GM23248 (cell line): ENCODE measurements at regions not wholly inside any gene's neighbourhood (a gene's known extent, or its start where the extent isn't known, plus 50 kb on each side); places are given as distances from the start of the nearest gene placed in this dataset.

ENCODE experiments used
- DNase-seq: peaks from one replicate; pipeline ENCODE4 v3.0.0-alpha.2; 2015
- H2AFZ ChIP-seq: fragments of 200-600 bp; sonication (generic); 2 replicates; pipeline ENCODE4 v1.6.1; 2016; ENCODE audit warnings: antibody characterized with exemption
- H3F3A ChIP-seq: fragments of 200-600 bp; sonication (generic); 2 replicates; pipeline ENCODE4 v1.6.1; 2016; ENCODE audit warnings: mild to moderate bottlenecking, antibody characterized with exemption, mixed run types; ENCODE audit not compliant: insufficient read depth
- H3K27ac ChIP-seq: fragments of 200-600 bp; sonication (generic); 2 replicates; pipeline ENCODE4 v1.5.1; 2016; ENCODE audit warnings: mild to moderate bottlenecking
- H3K27me3 ChIP-seq: fragments of 200-600 bp; sonication (generic); replicated peaks from 2 replicates; pipeline ENCODE4 v1.6.1; 2016; ENCODE audit warnings: mild to moderate bottlenecking; ENCODE audit not compliant: insufficient read depth
- H3K36me3 ChIP-seq: fragments of 200-600 bp; sonication (generic); 2 replicates; pipeline ENCODE4 v1.6.1; 2016; ENCODE audit warnings: low read depth, mild to moderate bottlenecking
- H3K4me1 ChIP-seq: fragments of 200-600 bp; sonication (generic); 2 replicates; pipeline ENCODE4 v1.6.1; 2016; ENCODE audit warnings: mild to moderate bottlenecking; ENCODE audit not compliant: insufficient read depth
- H3K4me2 ChIP-seq: fragments of 200-600 bp; sonication (generic); one replicate; pipeline ENCODE4 v1.6.1; 2016; ENCODE audit warnings: mild to moderate bottlenecking; ENCODE audit not compliant: unreplicated experiment
- H3K4me3 ChIP-seq: fragments of 200-600 bp; sonication (generic); 2 replicates; pipeline ENCODE4 v1.5.1; 2016; ENCODE audit warnings: mild to moderate bottlenecking
- H3K79me2 ChIP-seq: fragments of 200-600 bp; sonication (generic); 2 replicates; pipeline ENCODE4 v1.6.1; 2016; ENCODE audit warnings: mild to moderate bottlenecking; ENCODE audit not compliant: insufficient read depth
- H3K9ac ChIP-seq: fragments of 200-600 bp; sonication (generic); 2 replicates; pipeline ENCODE4 v1.6.1; 2016; ENCODE audit warnings: mild to moderate bottlenecking
- H3K9me2 ChIP-seq: fragments of 200-600 bp; sonication (generic); 2 replicates; pipeline ENCODE4 v1.6.1; 2016; ENCODE audit warnings: mixed run types, mild to moderate bottlenecking, moderate library complexity; ENCODE audit not compliant: insufficient read depth
- H3K9me3 ChIP-seq: fragments of 200-600 bp; sonication (generic); one replicate; pipeline ENCODE4 v1.6.1; 2017; ENCODE audit warnings: low read depth
- H4K20me1 ChIP-seq: fragments of 200-600 bp; sonication (generic); 2 replicates; pipeline ENCODE4 v1.6.0; 2016; ENCODE audit not compliant: insufficient read depth
- EZH2 ChIP-seq: fragments of 200-600 bp; sonication (generic); IDR thresholded peaks from 2 replicates; pipeline ENCODE4 v1.6.1; 2018; ENCODE audit warnings: antibody characterized with exemption, mild to moderate bottlenecking; ENCODE audit not compliant: insufficient read depth, poor library complexity, severe bottlenecking
- EZH2phosphoT487 ChIP-seq: fragments of 200-600 bp; sonication (generic); IDR thresholded peaks from 2 replicates; pipeline ENCODE4 v1.6.1; 2018; ENCODE audit warnings: antibody characterized with exemption, moderate library complexity, mild to moderate bottlenecking, low read depth; ENCODE audit not compliant: insufficient read depth
- WGBS, 2 experiments: methylation state at CpG; one replicate each; pipeline ENCODE4 v1.1.6; 2015 to 2017; ENCODE audit warnings: low lambda C conversion rate in 2 of 2, low coverage in 1 of 2; ENCODE audit errors: missing lambda C conversion rate in 2 of 2; 5-methylcytosine and 5-hydroxymethylcytosine counted together
- in situ Hi-C: fragments of 300-500 bp; cut with MboI; formaldehyde crosslinking; loops from 2 replicates; pipeline ENCODE4 v1.15.0; 2020

GRCh38 chr11:80284946-80285785 is 844.3 kb upstream of the TENM4 start:
- in situ Hi-C loops: no loop called here
- no peak overlapping the region for H3K9ac ChIP-seq
- no peak overlapping the region for H3K4me3 ChIP-seq
- H3K36me3 ChIP-seq: no peaks in the 10 kb centered on the region
- no peak overlapping the region for H3K4me2 ChIP-seq
- H3K9me2 ChIP-seq: no peaks in the 10 kb centered on the region
- no peaks in the 10 kb centered on the region for H3F3A ChIP-seq
- no peaks in the 10 kb centered on the region for H3K27me3 ChIP-seq
- DNase-seq: no peak
- no peak overlapping the region for H2AFZ ChIP-seq
- no peaks in the 10 kb centered on the region for H3K4me1 ChIP-seq
- no peaks in the 10 kb centered on the region for H3K79me2 ChIP-seq
- no peaks in the 10 kb centered on the region for H3K9me3 ChIP-seq
- WGBS, 2 experiments: 9 to 14% methylated on average over 3 of the region's 3 CpGs
- no peak overlapping the region for H3K27ac ChIP-seq
- TF ChIP-seq EZH2phosphoT487 (no peak), EZH2 (no peak)
- H4K20me1 ChIP-seq: no peaks in the 10 kb centered on the region

- Histone ChIP-seq H3K27me3 (no peaks in the 10 kb centered on the region), H3K9me2 (no peaks in the 10 kb centered on the region), H3K27ac (no peak overlapping the region), H3K36me3 (no peaks in the 10 kb centered on the region), H2AFZ (no peak overlapping the region), H3K9me3 (no peaks in the 10 kb centered on the region), H3K79me2 (no peaks in the 10 kb centered on the region), H3K4me2 (no peak overlapping the region), H3K4me1 (no peaks in the 10 kb centered on the region), H3F3A (no peaks in the 10 kb centered on the region), H4K20me1 (no peaks in the 10 kb centered on the region), H3K9ac (no peak overlapping the region), H3K4me3 (no peak overlapping the region)
- whole genome bisulfite sequencing, 2 experiments: 20% methylated on average over 2 of the region's 2 CpGs
- in situ Hi-C loops: no loop called here
- TF ChIP-seq EZH2 (no peak), EZH2phosphoT487 (no peak)
- DNase-seq: no peak
These were observed 841.8 kb upstream of the TENM4 start for GRCh38 chr11:80282643-80283042.

GRCh38 chr11:80281194-80281593 is 840.4 kb upstream of the TENM4 start:
- H3K36me3 ChIP-seq: no peaks in the 10 kb centered on the region
- no peak for TF ChIP-seq EZH2
- TF ChIP-seq EZH2phosphoT487: no peak
- WGBS, 2 experiments: 0% methylated on average over 1 of the region's 1 CpG
- H3K79me2 ChIP-seq: no peaks in the 10 kb centered on the region
- no peaks in the 10 kb centered on the region for H3K9me3 ChIP-seq
- no peaks in the 10 kb centered on the region for H3K27me3 ChIP-seq
- DNase-seq: no peak
- H3K9ac ChIP-seq: no peak overlapping the region
- no peaks in the 10 kb centered on the region for H4K20me1 ChIP-seq
- no peak overlapping the region for H3K4me2 ChIP-seq
- no peak overlapping the region for H3K27ac ChIP-seq
- no peaks in the 10 kb centered on the region for H3K4me1 ChIP-seq
- no peaks in the 10 kb centered on the region for H3K9me2 ChIP-seq
- H3K4me3 ChIP-seq: no peak overlapping the region
- no peak overlapping the region for H2AFZ ChIP-seq
- in situ Hi-C loops: no loop called here
- no peaks in the 10 kb centered on the region for H3F3A ChIP-seq

- H3K36me3 ChIP-seq: no peaks in the 10 kb centered on the region
- 1 to 6% methylated on average over 3 of the region's 3 CpGs for WGBS, 2 experiments
- TF ChIP-seq EZH2 (no peak), EZH2phosphoT487 (no peak)
- no peak overlapping the region for H3K9ac ChIP-seq
- H3K4me3 ChIP-seq: no peak overlapping the region
- H3F3A ChIP-seq: no peaks in the 10 kb centered on the region
- no peaks in the 10 kb centered on the region for H3K27me3 ChIP-seq
- H3K4me2 ChIP-seq: no peak overlapping the region
- no peaks in the 10 kb centered on the region for H3K9me3 ChIP-seq
- no peaks in the 10 kb centered on the region for H3K9me2 ChIP-seq
- no peaks in the 10 kb centered on the region for H3K4me1 ChIP-seq
- no peak overlapping the region for H2AFZ ChIP-seq
- no peaks in the 10 kb centered on the region for H4K20me1 ChIP-seq
- no peak for DNase-seq
- no peaks in the 10 kb centered on the region for H3K79me2 ChIP-seq
- H3K27ac ChIP-seq: no peak overlapping the region
- in situ Hi-C loops: no loop called here
These were observed 839.9 kb upstream of the TENM4 start for GRCh38 chr11:80280737-80281136.
